ENCODE measurements at regions not wholly inside any gene's neighbourhood (a gene's known extent, or its start where the extent isn't known, plus 50 kb on each side); places are given as distances from the start of the nearest gene placed in this dataset.
"Not testable (repeated sequence)": the region's sequence is repeated elsewhere in the genome, so short reads cannot be mapped to it uniquely, and the experiment has no call there.

GRCh38 chr11:82194521-82194920, 539.1 kb downstream of the FAM181B start:
- Histone ChIP-seq H3K9me3 (ENCODE audit: low read depth) (no peaks in the 10 kb centered on the region), H3K4me1 (ENCODE audit: low read depth) (no peaks in the 10 kb centered on the region), H3K4me3 (no peak overlapping the region), H3K27me3 (no peaks in the 10 kb centered on the region), H3K36me3 (no peaks in the 10 kb centered on the region), H3K27ac (no peak overlapping the region)
- DNase-seq (ENCODE audit: low read depth in 1 of 2, low spot score in 1 of 2): no peak
- no peak for TF ChIP-seq CTCF (IDR thresholded peaks at IDR 0.05; ENCODE audit: low read depth, low read length)

GRCh38 chr11:82191695-82192094, 542.0 kb downstream of the FAM181B start:
- Histone ChIP-seq H3K27ac (no peak overlapping the region), H3K4me1 (ENCODE audit: low read depth) (no peaks in the 10 kb centered on the region), H3K9me3 (ENCODE audit: low read depth) (no peaks in the 10 kb centered on the region), H3K36me3 (no peaks in the 10 kb centered on the region), H3K4me3 (no peak overlapping the region), H3K27me3 (no peaks in the 10 kb centered on the region)
- no peak for TF ChIP-seq CTCF (IDR thresholded peaks at IDR 0.05; ENCODE audit: low read depth, low read length)
- DNase-seq (ENCODE audit: low read depth in 1 of 2, low spot score in 1 of 2): no peak

- no peaks in the 10 kb centered on the region for H3K4me1 ChIP-seq (ENCODE audit: low read depth)
- DNase-seq (ENCODE audit: low read depth in 1 of 2, low spot score in 1 of 2): no peak
- no peak overlapping the region for H3K4me3 ChIP-seq
- no peaks in the 10 kb centered on the region for H3K9me3 ChIP-seq (ENCODE audit: low read depth)
- H3K27me3 ChIP-seq: no peaks in the 10 kb centered on the region
- no peak for TF ChIP-seq CTCF (IDR thresholded peaks at IDR 0.05; ENCODE audit: low read depth, low read length)
- H3K27ac ChIP-seq: no peak overlapping the region
- H3K36me3 ChIP-seq: no peaks in the 10 kb centered on the region
These were observed 547.7 kb downstream of the FAM181B start for GRCh38 chr11:82185925-82186324.

GRCh38 chr11:82184966-82185365, 548.7 kb downstream of the FAM181B start:
- TF ChIP-seq CTCF (IDR thresholded peaks at IDR 0.05; ENCODE audit: low read depth, low read length): no peak
- no peak overlapping the region for H3K27ac ChIP-seq
- DNase-seq (ENCODE audit: low read depth in 1 of 2, low spot score in 1 of 2): no peak
- H3K27me3 ChIP-seq: no peaks in the 10 kb centered on the region
- H3K4me1 ChIP-seq (ENCODE audit: low read depth): no peaks in the 10 kb centered on the region
- no peak overlapping the region for H3K4me3 ChIP-seq
- H3K36me3 ChIP-seq: no peaks in the 10 kb centered on the region
- no peaks in the 10 kb centered on the region for H3K9me3 ChIP-seq (ENCODE audit: low read depth)

GRCh38 chr11:82183346-82183745, 550.3 kb downstream of the FAM181B start:
- Histone ChIP-seq H3K4me3 (no peak overlapping the region), H3K9me3 (ENCODE audit: low read depth) (no peaks in the 10 kb centered on the region), H3K4me1 (ENCODE audit: low read depth) (no peaks in the 10 kb centered on the region), H3K27ac (no peak overlapping the region), H3K36me3 (no peaks in the 10 kb centered on the region), H3K27me3 (no peaks in the 10 kb centered on the region)
- no peak for DNase-seq (ENCODE audit: low read depth in 1 of 2, low spot score in 1 of 2)
- no peak for TF ChIP-seq CTCF (IDR thresholded peaks at IDR 0.05; ENCODE audit: low read depth, low read length)

GRCh38 chr11:82182697-82183096, 551.0 kb downstream of the FAM181B start:
- not testable (repeated sequence) for H3K4me1 ChIP-seq (ENCODE audit: low read depth); H3K27ac ChIP-seq; DNase-seq (ENCODE audit: low read depth in 1 of 2, low spot score in 1 of 2); H3K36me3 ChIP-seq; H3K27me3 ChIP-seq; H3K9me3 ChIP-seq (ENCODE audit: low read depth); H3K4me3 ChIP-seq

- not testable (repeated sequence) for H3K4me3 ChIP-seq; DNase-seq (ENCODE audit: low read depth in 1 of 2, low spot score in 1 of 2); H3K27me3 ChIP-seq; H3K9me3 ChIP-seq (ENCODE audit: low read depth); H3K36me3 ChIP-seq; H3K4me1 ChIP-seq (ENCODE audit: low read depth); H3K27ac ChIP-seq
These were observed 551.9 kb downstream of the FAM181B start for GRCh38 chr11:82181796-82182195.
